ENCODE measurements at regions not wholly inside any gene's neighbourhood (a gene's known extent, or its start where the extent isn't known, plus 50 kb on each side); places are given as distances from the start of the nearest gene placed in this dataset.

DNA sequence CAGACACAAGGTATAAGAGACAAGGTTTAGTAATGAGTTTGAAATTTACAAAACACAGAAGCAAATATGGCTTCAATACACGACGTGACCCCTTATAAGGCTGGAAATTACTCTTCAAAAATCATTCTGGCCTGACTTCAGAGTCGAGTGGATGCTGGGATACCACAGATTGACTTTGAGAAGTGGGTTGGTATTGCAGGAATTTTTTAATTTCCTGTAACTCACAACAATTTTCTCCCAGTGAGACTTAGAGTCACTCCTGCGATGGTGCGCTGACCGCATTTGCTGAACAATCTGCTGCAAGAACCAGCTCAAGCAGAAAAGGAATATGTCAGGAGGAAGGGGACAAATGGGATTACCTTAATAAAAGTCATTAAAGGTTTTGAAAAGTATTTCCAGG lies 132.1 kb downstream of the EMX2 start:
- Histone ChIP-seq H3K9me3 (ENCODE audit: control insufficient read depth, insufficient read depth, low read length) (no peaks in the 10 kb centered on the region), H3K9ac (ENCODE audit: low read depth, low read length) (no peak overlapping the region), H3K4me1 (ENCODE audit: control insufficient read depth, insufficient read depth, low read length) (no peaks in the 10 kb centered on the region), H3K36me3 (ENCODE audit: control insufficient read depth, insufficient read depth, low read length) (peaks cover 2% of the 10 kb centered on the region), H3K4me3 (ENCODE audit: low read depth, low read length) (no peak overlapping the region), H3K27me3 (ENCODE audit: control insufficient read depth, insufficient read depth, low read length) (no peaks in the 10 kb centered on the region)

DNA sequence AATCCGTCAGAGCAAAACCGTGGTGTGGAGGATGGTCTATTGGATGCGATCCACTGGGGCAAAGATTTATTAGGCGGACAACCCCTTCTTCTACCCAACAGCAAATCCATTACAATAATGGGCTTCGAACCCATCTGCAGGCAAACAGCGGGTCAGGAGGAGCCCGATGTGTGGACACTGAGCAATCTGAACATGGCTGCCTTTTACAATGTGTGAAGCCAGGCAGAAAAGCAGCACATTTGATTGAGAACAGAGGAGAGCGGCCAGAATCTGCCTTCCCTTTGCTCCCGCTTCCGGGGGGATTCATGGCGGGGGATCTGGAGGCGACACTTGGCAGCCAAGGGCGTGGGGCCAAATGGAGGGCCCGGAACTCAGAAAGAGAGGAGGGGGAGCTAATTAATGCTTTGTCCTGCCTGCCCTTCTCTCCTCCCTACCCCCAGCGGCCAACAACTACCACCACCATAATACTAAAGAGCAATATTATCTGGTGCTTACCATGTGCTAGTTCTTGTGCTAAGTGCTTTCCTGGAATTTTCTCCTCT lies 133.0 kb downstream of the EMX2 start:
- Histone ChIP-seq H3K27me3 (ENCODE audit: control insufficient read depth, insufficient read depth, low read length) (no peaks in the 10 kb centered on the region), H3K4me1 (ENCODE audit: control insufficient read depth, insufficient read depth, low read length) (no peaks in the 10 kb centered on the region), H3K4me3 (ENCODE audit: low read depth, low read length) (no peak overlapping the region), H3K9me3 (ENCODE audit: control insufficient read depth, insufficient read depth, low read length) (no peaks in the 10 kb centered on the region), H3K36me3 (ENCODE audit: control insufficient read depth, insufficient read depth, low read length) (peaks cover 2% of the 10 kb centered on the region), H3K9ac (ENCODE audit: low read depth, low read length) (no peak overlapping the region)

DNA sequence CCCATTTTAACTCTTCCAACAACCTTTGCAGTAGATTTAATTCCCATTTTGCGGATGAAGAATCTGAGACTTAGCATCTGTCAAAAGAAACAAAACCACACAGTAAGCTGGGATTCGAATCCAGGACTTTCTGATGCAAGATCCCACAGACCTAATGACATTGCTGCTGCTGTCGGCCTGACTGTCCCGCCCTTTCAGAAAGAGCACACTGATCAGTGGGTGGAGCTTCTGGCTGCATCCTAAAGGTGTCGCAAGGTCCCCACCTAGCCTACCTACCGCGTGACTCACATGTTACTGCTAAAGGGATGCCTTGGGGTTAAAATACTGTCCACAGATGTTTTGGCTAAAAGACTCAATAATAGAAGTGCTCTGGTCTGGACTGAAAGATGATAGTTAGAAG lies 134.7 kb downstream of the EMX2 start:
- H3K36me3 ChIP-seq (ENCODE audit: control insufficient read depth, insufficient read depth, low read length), result peaks cover 2% of the 10 kb centered on the region
- no peaks in the 10 kb centered on the region for H3K4me1 ChIP-seq (ENCODE audit: control insufficient read depth, insufficient read depth, low read length)
- H3K4me3 ChIP-seq (ENCODE audit: low read depth, low read length), result no peak overlapping the region
- H3K9me3 ChIP-seq (ENCODE audit: control insufficient read depth, insufficient read depth, low read length), result no peaks in the 10 kb centered on the region
- H3K27me3 ChIP-seq (ENCODE audit: control insufficient read depth, insufficient read depth, low read length), result no peaks in the 10 kb centered on the region
- H3K9ac ChIP-seq (ENCODE audit: low read depth, low read length), result no peak overlapping the region

DNA sequence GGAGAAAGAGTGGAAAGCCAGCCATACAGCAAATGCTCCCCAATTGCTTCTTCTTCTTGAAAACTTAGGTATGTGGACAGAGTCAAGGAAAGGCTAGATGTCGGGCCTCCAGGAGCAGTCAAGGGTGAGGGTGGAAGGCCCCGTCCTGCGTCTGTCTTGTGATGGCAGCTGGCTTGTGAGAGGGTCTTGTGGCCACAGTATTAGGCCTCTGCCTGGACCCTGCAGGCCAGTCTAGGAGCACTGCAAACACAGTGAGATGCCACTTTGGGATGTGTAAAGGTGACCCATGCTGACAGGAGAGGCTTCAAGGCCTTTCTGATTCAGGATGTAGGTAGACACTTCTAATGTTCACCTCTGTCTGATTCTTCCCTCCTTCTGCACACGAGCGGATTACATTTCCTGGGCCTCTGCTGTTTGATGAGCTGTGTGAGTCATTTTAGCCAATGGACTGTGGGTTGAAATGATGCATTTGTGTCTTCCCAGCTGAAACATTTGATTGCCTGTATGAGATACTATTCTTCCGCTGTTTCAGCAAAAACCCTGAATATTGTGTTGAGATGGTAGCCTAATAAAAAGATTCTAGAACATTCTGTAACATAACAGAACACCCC lies 135.4 kb downstream of the EMX2 start:
- Histone ChIP-seq H3K4me1 (ENCODE audit: control insufficient read depth, insufficient read depth, low read length) (no peaks in the 10 kb centered on the region), H3K36me3 (ENCODE audit: control insufficient read depth, insufficient read depth, low read length) (no peaks in the 10 kb centered on the region), H3K9ac (ENCODE audit: low read depth, low read length) (no peak overlapping the region), H3K27me3 (ENCODE audit: control insufficient read depth, insufficient read depth, low read length) (no peaks in the 10 kb centered on the region), H3K4me3 (ENCODE audit: low read depth, low read length) (no peak overlapping the region), H3K9me3 (ENCODE audit: control insufficient read depth, insufficient read depth, low read length) (no peaks in the 10 kb centered on the region)

DNA sequence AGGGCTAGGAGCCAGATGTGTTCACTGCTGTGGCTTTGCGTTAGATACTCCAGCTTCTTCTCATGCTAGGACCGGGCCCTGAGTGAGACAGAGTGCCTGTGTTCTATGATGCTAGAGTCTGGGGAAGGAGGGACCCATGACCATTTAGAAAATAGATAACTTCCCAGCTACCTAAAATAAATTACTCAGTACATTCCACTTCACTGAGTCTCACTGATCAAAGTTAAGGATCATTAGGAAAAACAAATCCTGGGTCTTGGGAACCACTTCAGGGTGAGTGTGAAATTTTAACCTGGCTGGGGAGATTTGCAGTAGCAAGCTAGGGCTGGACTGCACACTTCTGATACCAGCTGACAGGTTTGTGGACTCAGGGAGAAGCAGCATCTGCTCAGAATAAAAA lies 138.1 kb downstream of the EMX2 start:
- H3K27me3 ChIP-seq (ENCODE audit: control insufficient read depth, insufficient read depth, low read length), result peaks cover 1% of the 10 kb centered on the region
- no peak overlapping the region for H3K9ac ChIP-seq (ENCODE audit: low read depth, low read length)
- no peaks in the 10 kb centered on the region for H3K4me1 ChIP-seq (ENCODE audit: control insufficient read depth, insufficient read depth, low read length)
- no peaks in the 10 kb centered on the region for H3K36me3 ChIP-seq (ENCODE audit: control insufficient read depth, insufficient read depth, low read length)
- H3K4me3 ChIP-seq (ENCODE audit: low read depth, low read length), result no peak overlapping the region
- H3K9me3 ChIP-seq (ENCODE audit: control insufficient read depth, insufficient read depth, low read length), result no peaks in the 10 kb centered on the region

DNA sequence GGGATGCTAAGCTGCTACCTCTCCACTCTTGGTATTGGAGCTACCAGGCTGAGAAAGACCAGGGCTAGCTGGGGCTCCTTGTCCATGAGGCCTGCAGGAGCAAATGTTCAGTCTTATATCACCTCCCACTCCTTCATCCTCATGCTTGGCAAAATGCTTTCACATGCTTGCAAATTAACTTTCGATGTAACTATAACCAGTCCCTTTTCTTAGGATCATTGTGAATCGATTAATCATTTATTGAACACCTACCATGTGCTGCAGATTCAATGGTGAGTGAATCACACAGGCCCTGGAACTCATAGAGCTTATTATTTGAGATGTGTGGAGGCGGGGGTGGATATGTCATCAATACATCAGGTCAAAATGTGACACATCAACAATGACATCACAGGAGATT lies 138.6 kb downstream of the EMX2 start:
- Histone ChIP-seq H3K9me3 (ENCODE audit: control insufficient read depth, insufficient read depth, low read length) (no peaks in the 10 kb centered on the region), H3K9ac (ENCODE audit: low read depth, low read length) (no peak overlapping the region), H3K36me3 (ENCODE audit: control insufficient read depth, insufficient read depth, low read length) (no peaks in the 10 kb centered on the region), H3K4me1 (ENCODE audit: control insufficient read depth, insufficient read depth, low read length) (no peaks in the 10 kb centered on the region), H3K4me3 (ENCODE audit: low read depth, low read length) (no peak overlapping the region), H3K27me3 (ENCODE audit: control insufficient read depth, insufficient read depth, low read length) (peaks cover 6% of the 10 kb centered on the region)

DNA sequence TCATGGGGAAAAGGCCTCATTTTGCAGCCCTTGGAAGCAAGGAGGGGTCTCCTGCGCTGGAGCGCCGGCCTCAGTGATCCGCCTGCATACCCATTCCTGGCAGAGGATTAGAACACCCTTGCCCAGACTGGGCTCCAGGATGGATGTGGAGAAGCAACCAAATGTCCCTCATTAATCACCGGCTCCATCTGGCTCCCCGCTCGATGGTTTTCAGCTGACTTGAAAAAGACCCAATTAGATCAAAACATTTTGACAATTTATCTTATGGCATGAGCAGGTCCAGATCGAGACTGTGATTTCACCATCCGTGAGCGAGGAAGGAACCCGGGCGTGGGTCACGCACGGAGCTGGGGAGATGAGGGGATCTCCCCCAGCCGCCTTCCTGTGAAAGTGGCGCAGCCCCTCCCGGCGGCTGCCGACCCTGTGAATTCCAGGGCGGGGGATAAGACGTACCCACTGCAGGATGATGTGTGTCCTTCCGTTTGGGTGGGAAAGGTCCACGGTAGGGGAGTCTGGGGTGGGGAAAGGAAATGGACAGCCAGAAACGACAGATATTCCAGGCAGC lies 141.6 kb downstream of the EMX2 start:
- H3K36me3 ChIP-seq (ENCODE audit: control insufficient read depth, insufficient read depth, low read length), result no peaks in the 10 kb centered on the region
- H3K27me3 ChIP-seq (ENCODE audit: control insufficient read depth, insufficient read depth, low read length), result peaks cover 6% of the 10 kb centered on the region
- H3K4me1 ChIP-seq (ENCODE audit: control insufficient read depth, insufficient read depth, low read length), result no peaks in the 10 kb centered on the region
- no peaks in the 10 kb centered on the region for H3K9me3 ChIP-seq (ENCODE audit: control insufficient read depth, insufficient read depth, low read length)
- H3K9ac ChIP-seq (ENCODE audit: low read depth, low read length), result no peak overlapping the region
- H3K4me3 ChIP-seq (ENCODE audit: low read depth, low read length), result no peak overlapping the region

DNA sequence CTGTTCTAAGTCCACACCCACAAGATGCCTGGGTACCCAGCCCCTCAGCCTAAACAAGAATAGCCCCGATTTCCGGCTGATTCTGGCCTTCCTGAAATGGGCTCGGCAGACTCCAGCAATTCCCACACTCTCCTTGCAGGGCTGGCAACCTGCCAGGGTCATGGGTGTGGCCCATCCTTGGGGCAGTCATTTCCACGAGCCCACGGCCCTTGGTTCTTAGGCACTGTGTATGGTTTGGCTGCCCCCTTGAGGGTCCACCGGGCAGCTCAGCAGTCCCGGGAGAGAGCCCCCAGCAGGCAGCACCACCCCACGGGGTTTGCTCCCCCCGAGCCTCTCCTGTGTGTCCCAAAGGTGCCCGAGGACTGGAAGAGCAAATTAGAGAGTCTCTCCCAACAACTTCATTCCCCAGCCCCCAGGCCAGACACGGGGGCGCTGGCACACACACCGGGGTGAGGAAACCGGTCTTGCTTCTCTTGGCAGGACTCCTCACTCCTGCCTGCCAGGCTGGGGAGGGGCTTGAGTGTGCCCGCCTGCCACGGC lies 142.2 kb downstream of the EMX2 start:
- H3K27me3 ChIP-seq (ENCODE audit: control insufficient read depth, insufficient read depth, low read length), result peaks cover 6% of the 10 kb centered on the region
- no peaks in the 10 kb centered on the region for H3K9me3 ChIP-seq (ENCODE audit: control insufficient read depth, insufficient read depth, low read length)
- no peaks in the 10 kb centered on the region for H3K4me1 ChIP-seq (ENCODE audit: control insufficient read depth, insufficient read depth, low read length)
- no peak overlapping the region for H3K4me3 ChIP-seq (ENCODE audit: low read depth, low read length)
- no peak overlapping the region for H3K9ac ChIP-seq (ENCODE audit: low read depth, low read length)
- H3K36me3 ChIP-seq (ENCODE audit: control insufficient read depth, insufficient read depth, low read length), result no peaks in the 10 kb centered on the region

DNA sequence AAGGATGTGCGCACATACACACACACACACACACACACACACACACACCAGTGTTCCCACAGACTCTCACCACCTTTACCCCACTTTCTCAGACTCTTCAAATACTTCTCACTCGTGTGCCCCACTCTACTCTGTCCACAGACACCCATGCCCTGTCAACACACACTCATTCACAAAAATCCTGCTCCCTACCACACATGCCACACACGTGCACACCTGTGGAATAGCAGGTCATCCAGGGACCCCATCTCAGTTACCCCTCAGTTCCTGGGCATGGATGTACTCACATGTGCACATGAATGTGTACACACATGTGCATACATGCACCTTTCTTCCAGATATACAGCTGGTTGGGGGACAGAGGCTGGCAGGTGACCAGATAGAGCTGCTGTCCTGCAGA lies 142.9 kb downstream of the EMX2 start:
- no peak overlapping the region for H3K9ac ChIP-seq (ENCODE audit: low read depth, low read length)
- H3K27me3 ChIP-seq (ENCODE audit: control insufficient read depth, insufficient read depth, low read length), result peaks cover 6% of the 10 kb centered on the region
- no peaks in the 10 kb centered on the region for H3K9me3 ChIP-seq (ENCODE audit: control insufficient read depth, insufficient read depth, low read length)

DNA sequence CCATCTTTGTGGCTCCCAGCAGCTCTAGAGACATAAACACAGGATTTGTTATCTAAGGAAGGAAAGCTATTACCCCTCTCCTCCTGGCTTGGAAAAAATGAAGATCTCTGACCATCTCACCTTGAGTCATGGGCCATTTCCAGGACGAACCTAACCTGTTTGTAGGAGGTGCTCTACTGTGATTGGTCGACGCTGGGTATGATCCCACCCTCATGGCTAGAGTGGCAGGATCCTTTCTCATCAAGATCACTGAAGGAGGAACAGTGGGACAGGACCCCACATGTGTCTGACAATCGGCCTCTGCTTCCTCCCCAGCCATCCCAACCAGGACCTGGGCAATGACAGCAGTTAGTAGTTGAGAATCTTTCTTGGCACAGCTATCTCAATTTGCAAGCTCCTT lies 144.1 kb downstream of the EMX2 start:
- H3K9me3 ChIP-seq (ENCODE audit: control insufficient read depth, insufficient read depth, low read length), result no peaks in the 10 kb centered on the region
- no peaks in the 10 kb centered on the region for H3K4me1 ChIP-seq (ENCODE audit: control insufficient read depth, insufficient read depth, low read length)
- H3K27me3 ChIP-seq (ENCODE audit: control insufficient read depth, insufficient read depth, low read length), result peaks cover 6% of the 10 kb centered on the region
- H3K9ac ChIP-seq (ENCODE audit: low read depth, low read length), result no peak overlapping the region
- no peak overlapping the region for H3K4me3 ChIP-seq (ENCODE audit: low read depth, low read length)
- H3K36me3 ChIP-seq (ENCODE audit: control insufficient read depth, insufficient read depth, low read length), result no peaks in the 10 kb centered on the region

More for the DNA sequence above, 142.9 kb downstream of the EMX2 start:
- Histone ChIP-seq H3K36me3 (ENCODE audit: control insufficient read depth, insufficient read depth, low read length) (no peaks in the 10 kb centered on the region), H3K4me1 (ENCODE audit: control insufficient read depth, insufficient read depth, low read length) (no peaks in the 10 kb centered on the region), H3K4me3 (ENCODE audit: low read depth, low read length) (no peak overlapping the region)

DNA sequence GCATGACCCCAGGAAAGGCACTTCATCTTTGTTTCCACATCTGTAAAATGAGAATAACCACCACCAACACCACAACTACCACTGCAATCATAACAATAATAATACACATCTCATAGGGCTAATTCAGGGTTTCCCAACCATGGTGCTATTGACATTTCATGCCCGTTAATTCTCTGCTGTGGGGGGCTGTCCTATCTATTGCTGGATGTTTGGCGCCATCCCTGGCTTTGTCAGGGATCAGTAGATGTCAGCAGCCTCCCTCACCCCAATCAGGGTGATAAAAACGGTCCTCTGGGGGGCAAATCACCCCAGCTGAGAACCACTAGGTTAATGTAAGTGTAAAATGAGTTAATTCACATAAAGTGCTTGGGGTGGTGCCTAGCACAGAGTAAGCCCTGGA lies 145.8 kb downstream of the EMX2 start:
- Histone ChIP-seq H3K4me3 (ENCODE audit: low read depth, low read length) (no peak overlapping the region), H3K27me3 (ENCODE audit: control insufficient read depth, insufficient read depth, low read length) (peaks cover 6% of the 10 kb centered on the region), H3K9ac (ENCODE audit: low read depth, low read length) (no peak overlapping the region), H3K36me3 (ENCODE audit: control insufficient read depth, insufficient read depth, low read length) (no peaks in the 10 kb centered on the region), H3K9me3 (ENCODE audit: control insufficient read depth, insufficient read depth, low read length) (no peaks in the 10 kb centered on the region), H3K4me1 (ENCODE audit: control insufficient read depth, insufficient read depth, low read length) (no peaks in the 10 kb centered on the region)

DNA sequence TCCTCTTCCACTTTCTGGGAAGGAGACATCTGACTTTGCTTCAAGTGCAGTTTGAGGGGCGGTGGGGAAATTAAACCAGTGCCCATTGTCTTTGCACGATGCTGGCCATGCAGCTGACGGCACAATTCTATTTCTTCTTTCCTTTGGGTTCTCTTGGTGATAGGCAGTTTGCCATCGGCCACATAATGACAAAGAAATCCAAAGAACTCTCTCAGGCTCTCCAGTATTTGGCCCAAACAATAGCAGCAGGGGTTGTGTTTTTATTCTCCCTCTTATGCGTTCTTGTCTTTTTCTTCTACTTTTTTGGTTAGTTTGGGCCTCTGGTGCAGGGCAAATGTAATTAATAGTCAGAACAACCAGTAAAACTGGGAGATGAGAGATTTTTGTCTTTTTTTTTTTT lies 147.0 kb downstream of the EMX2 start:
- Histone ChIP-seq H3K36me3 (ENCODE audit: control insufficient read depth, insufficient read depth, low read length) (no peaks in the 10 kb centered on the region), H3K27me3 (ENCODE audit: control insufficient read depth, insufficient read depth, low read length) (peaks cover 6% of the 10 kb centered on the region), H3K4me3 (ENCODE audit: low read depth, low read length) (no peak overlapping the region), H3K4me1 (ENCODE audit: control insufficient read depth, insufficient read depth, low read length) (no peaks in the 10 kb centered on the region), H3K9ac (ENCODE audit: low read depth, low read length) (no peak overlapping the region), H3K9me3 (ENCODE audit: control insufficient read depth, insufficient read depth, low read length) (no peaks in the 10 kb centered on the region)
